ENCODE measurements at regions not wholly inside any gene's neighbourhood (a gene's known extent, or its start where the extent isn't known, plus 50 kb on each side); places are given as distances from the start of the nearest gene placed in this dataset.

GRCh38 chr18:6653880-6654279, 75.6 kb upstream of the ARHGAP28 start (continued):
- TF ChIP-seq CHD7 (IDR thresholded peaks at IDR 0.05; ENCODE audit: insufficient replicate concordance, low read length) = no peak
- TF ChIP-seq KDM5A (IDR thresholded peaks at IDR 0.05; ENCODE audit: low read length) = no peak
